Ovary (tissue), 3 donors: ENCODE measurements at regions not wholly inside any gene's neighbourhood (a gene's known extent, or its start where the extent isn't known, plus 50 kb on each side); places are given as distances from the start of the nearest gene placed in this dataset.

Experiments used
- CTCF ChIP-seq, 3 donors: fragments of 450-650 bp in 2 of 3; fragments of 200-600 bp in 1 of 3; IDR thresholded peaks; one replicate each; pipeline versions ENCODE4 v1.5.1 to v1.8.0; 2016 to 2022; ENCODE audit warnings: antibody characterized with exemption in 3 of 3, mild to moderate bottlenecking in 1 of 3
- EP300 ChIP-seq: sonication (generic); formaldehyde crosslinking; IDR thresholded peaks from one replicate; pipeline ENCODE4 v1.6.1; 2017; ENCODE audit warnings: antibody characterized with exemption
- POLR2A ChIP-seq: fragments of 450-650 bp; IDR thresholded peaks from one replicate; pipeline ENCODE4 v1.6.1; 2017; ENCODE audit warnings: antibody characterized with exemption, mild to moderate bottlenecking, moderate library complexity
- donor health status: DM: no; HTN: no; CAD: no.

- TF ChIP-seq CTCF (IDR thresholded peaks at IDR 0.05) (no peak), POLR2A (no peak), EP300 (no peak)
Observed at GRCh38 chr5:118017536-118017935, 970.8 kb downstream of the DTWD2 start.
